MM.1S (cell line): ENCODE measurements at regions not wholly inside any gene's neighbourhood (a gene's known extent, or its start where the extent isn't known, plus 50 kb on each side); places are given as distances from the start of the nearest gene placed in this dataset.

Source experiments
- CTCF ChIP-seq: fragments of 300-600 bp; sonication (generic); IDR thresholded peaks from 2 replicates; pipeline ENCODE4 v1.5.1; 2016; ENCODE audit warnings: antibody characterized with exemption, low read length, mixed read lengths
- EZH2 ChIP-seq: fragments of 300-600 bp; sonication (generic); optimal IDR thresholded peaks from 2 replicates; pipeline ENCODE3; 2017; ENCODE audit warnings: low read depth, mild to moderate bottlenecking, antibody characterized with exemption, low read length, mixed read lengths

- no peak for TF ChIP-seq CTCF
- TF ChIP-seq EZH2 = no peak
These were observed 572.5 kb downstream of the LIG4 start for GRCh38 chr13:107642831-107643230.
